ENCODE measurements at regions not wholly inside any gene's neighbourhood (a gene's known extent, or its start where the extent isn't known, plus 50 kb on each side); places are given as distances from the start of the nearest gene placed in this dataset.

- ChIA-PET POLR2A (no interaction called here), CTCF (no interaction called here)
- TF ChIP-seq CHD4 (IDR thresholded peaks at IDR 0.05; ENCODE audit: borderline replicate concordance): no peak
- TF ChIP-seq REST (IDR thresholded peaks at IDR 0.05): no peak
- no peak for TF ChIP-seq E2F6 (IDR thresholded peaks at IDR 0.05; ENCODE audit: borderline replicate concordance, low read depth)
- no peak for TF ChIP-seq USF2 (IDR thresholded peaks at IDR 0.05)
- no peak for TF ChIP-seq BCL3 (IDR thresholded peaks at IDR 0.05)
- no peak for TF ChIP-seq PHF8 (IDR thresholded peaks at IDR 0.05; ENCODE audit: borderline replicate concordance, low read depth)
- no peak for TF ChIP-seq CTCF (IDR thresholded peaks at IDR 0.05)
- no peak for TF ChIP-seq CHD2 (IDR thresholded peaks at IDR 0.05; ENCODE audit: low read length, partially characterized antibody)
- no peak for TF ChIP-seq ELK1 (IDR thresholded peaks at IDR 0.05; ENCODE audit: low read depth, low read length)
- no peak for TF ChIP-seq POLR2AphosphoS2 (conservative IDR thresholded peaks at IDR 0.05; ENCODE audit: low read length)
- TF ChIP-seq NPAS2 (CRISPR knock-in tag; IDR thresholded peaks at IDR 0.05; ENCODE audit: borderline replicate concordance): no peak
- TF ChIP-seq HOXB13 (CRISPR knock-in tag; IDR thresholded peaks at IDR 0.05; ENCODE audit: low read depth): no peak
- TF ChIP-seq NFE2L2 (conservative IDR thresholded peaks at IDR 0.05; ENCODE audit: low read length): no peak
- TF ChIP-seq JUNB (IDR thresholded peaks at IDR 0.05): no peak
- no peak for TF ChIP-seq CBX8 (IDR thresholded peaks at IDR 0.05)
- no peak for TF ChIP-seq MAFK (IDR thresholded peaks at IDR 0.05; ENCODE audit: partially characterized antibody)
- TF ChIP-seq HMGXB4 (CRISPR knock-in tag; IDR thresholded peaks at IDR 0.05; ENCODE audit: borderline replicate concordance): no peak
- Histone ChIP-seq H3K4me3 (no peak overlapping the region), H3K27ac (no peak overlapping the region), H3K9me3 (no peaks in the 10 kb centered on the region), H3K4me2 (no peak overlapping the region), H3K4me1 (no peaks in the 10 kb centered on the region)
- DNase-seq (ENCODE audit: low read depth in 1 of 2, low spot score in 1 of 2) (no peak), FAIRE-seq (no peak), ATAC-seq (no peak)
- WGBS (ENCODE audit: missing lambda C conversion rate): 52% methylated on average over 3 of the region's 3 CpGs
Measured at GRCh38 chr1:189211742-189212141, 1265.9 kb downstream of the BRINP3 start.

Data from A549 (cell line).